H9 (cell line): ENCODE measurements at regions not wholly inside any gene's neighbourhood (a gene's known extent, or its start where the extent isn't known, plus 50 kb on each side); places are given as distances from the start of the nearest gene placed in this dataset.
A peak's percentile ranks its signal among the peaks of the same experiment; 100 is the strongest.

Experiments used
- DNase-seq: peaks from one replicate; pipeline ENCODE4 v3.0.0-alpha.2; 2017
- H2AFZ ChIP-seq: one replicate; pipeline ENCODE4 v1.6.1; 2013; ENCODE audit warnings: mild to moderate bottlenecking, low read length, control low read depth, moderate library complexity
- H2AK5ac ChIP-seq: 2 replicates; pipeline ENCODE4 v1.6.1; 2013; ENCODE audit warnings: low read length, control low read depth, mixed read lengths; ENCODE audit not compliant: insufficient read length
- H2BK120ac ChIP-seq: one replicate; pipeline ENCODE4 v1.6.1; 2013; ENCODE audit warnings: low read depth, mild to moderate bottlenecking, low read length, control low read depth, inconsistent platforms; ENCODE audit not compliant: poor library complexity, severe bottlenecking
- H2BK12ac ChIP-seq: 2 replicates; pipeline ENCODE4 v1.6.1; 2013; ENCODE audit warnings: low read length, control low read depth, mixed read lengths, low read depth; ENCODE audit not compliant: insufficient read length
- H2BK15ac ChIP-seq: 2 replicates; pipeline ENCODE4 v1.6.1; 2013; ENCODE audit warnings: low read depth, low read length, control low read depth
- H2BK20ac ChIP-seq: one replicate; pipeline ENCODE4 v1.6.1; 2013; ENCODE audit warnings: low read depth, mild to moderate bottlenecking, low read length, control low read depth, inconsistent platforms; ENCODE audit not compliant: poor library complexity, severe bottlenecking
- H2BK5ac ChIP-seq: 2 replicates; pipeline ENCODE4 v1.6.1; 2013; ENCODE audit warnings: low read length, control low read depth, mixed read lengths; ENCODE audit not compliant: insufficient read length
- H3K14ac ChIP-seq: 2 replicates; pipeline ENCODE4 v1.6.1; 2013; ENCODE audit warnings: low read length, control low read depth; ENCODE audit not compliant: insufficient read depth
- H3K18ac ChIP-seq: 2 replicates; pipeline ENCODE4 v1.6.1; 2013; ENCODE audit warnings: low read depth, mild to moderate bottlenecking, mixed read lengths, low read length, control low read depth; ENCODE audit not compliant: insufficient read length
- H3K23ac ChIP-seq: 2 replicates; pipeline ENCODE4 v1.6.1; 2013; ENCODE audit warnings: low read length, control low read depth, mixed read lengths, low read depth; ENCODE audit not compliant: insufficient read length
- H3K23me2 ChIP-seq: 2 replicates; pipeline ENCODE4 v1.6.1; 2013; ENCODE audit warnings: low read depth, mild to moderate bottlenecking, mixed read lengths, low read length, control low read depth; ENCODE audit not compliant: insufficient read length, poor library complexity, severe bottlenecking
- H3K27ac ChIP-seq: 2 replicates; pipeline ENCODE4 v1.5.1; 2013; ENCODE audit warnings: low read length, control low read depth, mixed read lengths, low read depth; ENCODE audit not compliant: insufficient read length
- H3K27me3 ChIP-seq: 2 replicates; pipeline ENCODE4 v1.6.1; 2013; ENCODE audit warnings: low read length, control low read depth, inconsistent platforms; ENCODE audit not compliant: insufficient read depth
- H3K4ac ChIP-seq: 2 replicates; pipeline ENCODE4 v1.6.1; 2013; ENCODE audit warnings: low read depth, mild to moderate bottlenecking, control low read depth, inconsistent platforms, low read length, moderate library complexity
- H3K4me1 ChIP-seq: 2 replicates; pipeline ENCODE4 v1.6.1; 2013; ENCODE audit warnings: low read length, control low read depth, inconsistent platforms; ENCODE audit not compliant: insufficient read depth
- H3K4me2 ChIP-seq: 2 replicates; pipeline ENCODE4 v1.6.1; 2013; ENCODE audit warnings: low read length, control low read depth, mixed read lengths; ENCODE audit not compliant: insufficient read length, insufficient read depth
- H3K56ac ChIP-seq: 2 replicates; pipeline ENCODE4 v1.6.1; 2013; ENCODE audit warnings: low read depth, mild to moderate bottlenecking, mixed read lengths, low read length, control low read depth; ENCODE audit not compliant: insufficient read length
- H3K79me1 ChIP-seq: 2 replicates; pipeline ENCODE4 v1.6.1; 2013; ENCODE audit warnings: low read depth, mild to moderate bottlenecking, moderate library complexity, low read length, control low read depth, inconsistent platforms; ENCODE audit not compliant: insufficient read depth, poor library complexity, severe bottlenecking
- H3K79me2 ChIP-seq: 2 replicates; pipeline ENCODE4 v1.6.1; 2013; ENCODE audit warnings: low read length, control low read depth, inconsistent platforms; ENCODE audit not compliant: insufficient read depth
- H3K9ac ChIP-seq: 2 replicates; pipeline ENCODE4 v1.6.1; 2013; ENCODE audit warnings: low read length, control low read depth, mixed read lengths; ENCODE audit not compliant: insufficient read length; ENCODE audit errors: extremely low read depth
- H3K9me3 ChIP-seq: one replicate; pipeline ENCODE4 v1.6.1; 2013; ENCODE audit warnings: low read depth, low read length, inconsistent platforms; ENCODE audit not compliant: control insufficient read depth
- H3T11ph ChIP-seq: one replicate; pipeline ENCODE4 v1.6.1; 2013; ENCODE audit warnings: mild to moderate bottlenecking, low read length, control low read depth, inconsistent platforms
- H4K20me1 ChIP-seq: one replicate; pipeline ENCODE4 v1.6.1; 2013; ENCODE audit not compliant: control insufficient read depth, insufficient read length, insufficient read depth
- H4K5ac ChIP-seq: 2 replicates; pipeline ENCODE4 v1.6.1; 2013; ENCODE audit warnings: low read depth, mild to moderate bottlenecking, mixed read lengths, low read length, control low read depth; ENCODE audit not compliant: insufficient read length
- H4K8ac ChIP-seq: replicated peaks from 2 replicates; pipeline ENCODE4 v1.6.1; 2013; ENCODE audit warnings: low read length, control low read depth, mixed read lengths, low read depth; ENCODE audit not compliant: insufficient read length
- H4K91ac ChIP-seq: 2 replicates; pipeline ENCODE4 v1.6.1; 2013; ENCODE audit warnings: low read depth, mild to moderate bottlenecking, moderate library complexity, mixed read lengths, low read length, control low read depth; ENCODE audit not compliant: insufficient read length
- H3K27ac Mint-ChIP-seq, 3 experiments: 2 replicates in 2 of 3; 3 replicates in 1 of 3; pipeline ENCODE4 v1.8.0; 2020 to 2021; ENCODE audit warnings: mixed read lengths in 3 of 3, mild to moderate bottlenecking in 1 of 3, moderate library complexity in 1 of 3
- H3K27me3 Mint-ChIP-seq: 2 replicates; pipeline ENCODE4 v1.8.0; 2021; ENCODE audit warnings: low read depth, mild to moderate bottlenecking, moderate library complexity, mixed read lengths
- H3K36me3 Mint-ChIP-seq, 3 experiments: 2 replicates in 2 of 3; 3 replicates in 1 of 3; pipeline ENCODE4 v1.8.0; 2020 to 2021; ENCODE audit warnings: low read depth in 3 of 3, mixed read lengths in 3 of 3; ENCODE audit not compliant: insufficient read depth in 1 of 3
- H3K4me1 Mint-ChIP-seq, 2 experiments: 2 replicates each; pipeline ENCODE4 v1.8.0; 2020; ENCODE audit warnings: mixed read lengths in 2 of 2
- H3K4me3 Mint-ChIP-seq, 2 experiments: 2 replicates in 1 of 2; 3 replicates in 1 of 2; pipeline ENCODE4 v1.8.0; 2020 to 2021; ENCODE audit warnings: mild to moderate bottlenecking in 2 of 2, mixed read lengths in 2 of 2, moderate library complexity in 1 of 2
- H3K9me3 Mint-ChIP-seq, 2 experiments: 2 replicates in 1 of 2; 3 replicates in 1 of 2; pipeline ENCODE4 v1.8.0; 2020; ENCODE audit warnings: mild to moderate bottlenecking in 2 of 2, mixed read lengths in 2 of 2, moderate library complexity in 1 of 2
- CTCF ChIP-seq: fragments of 200-600 bp; sonication (generic); conservative IDR thresholded peaks from 3 replicates; pipeline ENCODE4 v1.8.0; 2021; ENCODE audit warnings: antibody characterized with exemption, mild to moderate bottlenecking
- WGBS: extraction: QIAGEN DNeasy Blood & Tissue Kit; methylation state at CpG from one replicate; pipeline ENCODE4 v1.1.7; 2013; ENCODE audit warnings: missing lambda C conversion rate, low lambda C conversion rate, mixed read lengths; ENCODE audit not compliant: insufficient read length; ENCODE audit errors: extremely low coverage; 5-methylcytosine and 5-hydroxymethylcytosine counted together

GRCh38 chr3:61371123-61371522 is 119.9 kb upstream of the FHIT start:
- Histone ChIP-seq H3T11ph (no peak overlapping the region), H3K27ac (no peak overlapping the region), H4K91ac (no peak overlapping the region), H4K5ac (no peak overlapping the region), H2BK15ac (no peak overlapping the region), H2BK120ac (no peak overlapping the region), H2BK5ac (no peak overlapping the region), H3K27me3 (no peaks in the 10 kb centered on the region), H2AK5ac (no peak overlapping the region), H3K4me2 (no peak overlapping the region), H2BK20ac (no peak overlapping the region), H4K8ac (no peak overlapping the region), H3K14ac (no peak overlapping the region), H4K20me1 (no peaks in the 10 kb centered on the region), H3K4ac (no peak overlapping the region), H3K56ac (no peak overlapping the region), H3K18ac (no peak overlapping the region), H3K79me1 (no peaks in the 10 kb centered on the region), H3K4me1 (no peaks in the 10 kb centered on the region), H3K9me3 (no peaks in the 10 kb centered on the region), H3K23ac (no peak overlapping the region), H2BK12ac (no peak overlapping the region), H3K23me2 (no peaks in the 10 kb centered on the region), H2AFZ (no peak overlapping the region), H3K79me2 (no peaks in the 10 kb centered on the region), H3K9ac (no peak overlapping the region)
- no peak overlapping the region; a peak in 2 of 7 replicates for H3K27ac Mint-ChIP-seq
- peak; percentile 91 for TF ChIP-seq CTCF
- no CpG with 5 or more reads among the region's 1 CpG for WGBS
- no peaks in the 10 kb centered on the region for H3K4me1 Mint-ChIP-seq
- H3K27me3 Mint-ChIP-seq: no peaks in the 10 kb centered on the region
- H3K9me3 Mint-ChIP-seq: peaks cover 2 to 3% of the 10 kb centered on the region in 2 experiments; a peak in 3 of 5 replicates
- peaks cover 0 to 3% (median 1%) of the 10 kb centered on the region in 3 experiments; a peak in 1 of 7 replicates for H3K36me3 Mint-ChIP-seq
- no peak for DNase-seq
- H3K4me3 Mint-ChIP-seq: no peak overlapping the region
